ENCODE measurements at regions not wholly inside any gene's neighbourhood (a gene's known extent, or its start where the extent isn't known, plus 50 kb on each side); places are given as distances from the start of the nearest gene placed in this dataset.

GRCh38 chr17:5871666-5872065 is 198.5 kb upstream of the WSCD1 start:
- TF ChIP-seq CTCF (IDR thresholded peaks at IDR 0.05) = no peak
- H3K27ac ChIP-seq = no peak overlapping the region
- no peaks in the 10 kb centered on the region for H3K4me1 ChIP-seq
- H3K27me3 ChIP-seq = no peaks in the 10 kb centered on the region
- no peaks in the 10 kb centered on the region for H3K9me3 ChIP-seq
- DNase-seq (ENCODE audit: low spot score) = no peak
- H3K4me3 ChIP-seq = no peak overlapping the region
- H3K36me3 ChIP-seq = no peaks in the 10 kb centered on the region

- H3K36me3 ChIP-seq = no peaks in the 10 kb centered on the region
- no peak overlapping the region for H3K27ac ChIP-seq
- no peaks in the 10 kb centered on the region for H3K27me3 ChIP-seq
- no peaks in the 10 kb centered on the region for H3K9me3 ChIP-seq
- no peak overlapping the region for H3K4me3 ChIP-seq
- DNase-seq (ENCODE audit: low spot score) = no peak
- no peaks in the 10 kb centered on the region for H3K4me1 ChIP-seq
- no peak for TF ChIP-seq CTCF (IDR thresholded peaks at IDR 0.05)
Observed at GRCh38 chr17:5872831-5873230, 197.3 kb upstream of the WSCD1 start.

- no peaks in the 10 kb centered on the region for H3K27me3 ChIP-seq
- H3K36me3 ChIP-seq = no peaks in the 10 kb centered on the region
- no peak for TF ChIP-seq CTCF (IDR thresholded peaks at IDR 0.05)
- no peaks in the 10 kb centered on the region for H3K4me1 ChIP-seq
- no peaks in the 10 kb centered on the region for H3K9me3 ChIP-seq
- DNase-seq (ENCODE audit: low spot score) = no peak
- no peak overlapping the region for H3K4me3 ChIP-seq
- no peak overlapping the region for H3K27ac ChIP-seq
Observed at GRCh38 chr17:5873781-5874180, 196.4 kb upstream of the WSCD1 start.

DNA sequence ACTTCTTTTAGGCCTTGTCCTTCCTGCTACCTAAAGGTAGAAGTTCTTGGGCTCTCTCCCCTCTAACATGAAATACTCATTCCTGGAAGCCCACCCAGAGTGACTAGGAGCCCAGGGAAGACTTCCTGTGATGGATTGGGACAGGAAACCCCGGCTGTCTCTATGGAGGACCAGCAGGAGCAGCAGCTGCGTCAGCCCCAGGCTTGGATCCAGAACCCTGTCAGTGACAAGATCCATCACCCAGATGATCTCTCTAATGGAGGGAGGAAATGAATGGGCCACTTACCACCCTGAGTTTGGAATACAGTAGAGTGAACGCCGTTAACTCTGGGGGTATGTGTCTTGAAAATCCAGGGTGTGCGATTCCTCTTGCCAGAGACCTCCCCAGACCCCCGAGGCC is 195.7 kb upstream of the WSCD1 start:
- Histone ChIP-seq H3K27me3 (no peaks in the 10 kb centered on the region), H3K4me1 (no peaks in the 10 kb centered on the region), H3K4me3 (no peak overlapping the region), H3K36me3 (no peaks in the 10 kb centered on the region), H3K9me3 (no peaks in the 10 kb centered on the region), H3K27ac (no peak overlapping the region)
- no peak for DNase-seq (ENCODE audit: low spot score)
- no peak for TF ChIP-seq CTCF (IDR thresholded peaks at IDR 0.05)

- Histone ChIP-seq H3K4me3 (no peak overlapping the region), H3K27ac (no peak overlapping the region)
Observed at GRCh38 chr17:5877366-5877765, 192.8 kb upstream of the WSCD1 start.

More at GRCh38 chr17:5877366-5877765, 192.8 kb upstream of the WSCD1 start:
- Histone ChIP-seq H3K36me3 (no peaks in the 10 kb centered on the region), H3K9me3 (no peaks in the 10 kb centered on the region), H3K27me3 (no peaks in the 10 kb centered on the region), H3K4me1 (no peaks in the 10 kb centered on the region)
- DNase-seq (ENCODE audit: low spot score) = no peak
- no peak for TF ChIP-seq CTCF (IDR thresholded peaks at IDR 0.05)

Measured in right atrium auricular region (tissue), 2 donors.